HepG2 (cell line): ENCODE measurements at regions not wholly inside any gene's neighbourhood (a gene's known extent, or its start where the extent isn't known, plus 50 kb on each side); places are given as distances from the start of the nearest gene placed in this dataset.

Source experiments
- AGO2 ChIP-seq: fragments of 200-400 bp; formaldehyde crosslinking; optimal IDR thresholded peaks from 2 replicates; pipeline ENCODE3; 2017; ENCODE audit warnings: mild to moderate bottlenecking, low read depth, low read length, moderate library complexity
- CHD4 ChIP-seq: fragments of 200-600 bp; sonication (generic); IDR thresholded peaks from 2 replicates; pipeline ENCODE4 v1.7.0; 2017; ENCODE audit warnings: mild to moderate bottlenecking, low read length, borderline replicate concordance
- EP300 ChIP-seq, 3 experiments: sonication (generic) in 1 of 3; formaldehyde crosslinking in 1 of 3; IDR thresholded peaks; 2 replicates each; pipeline versions ENCODE4 v1.5.1 to v1.6.1; 2011 to 2020; ENCODE audit warnings: low read depth in 2 of 3, low read length in 2 of 3, borderline replicate concordance in 1 of 3, improper control_type of control experiment in 1 of 3, mild to moderate bottlenecking in 1 of 3, missing genetic modification reagents in 1 of 3, moderate library complexity in 1 of 3
- EZH2 ChIP-seq: conservative IDR thresholded peaks from 2 replicates; pipeline ENCODE4 v1.6.1; 2012; ENCODE audit warnings: mild to moderate bottlenecking, low read depth, low read length, moderate library complexity
- MYC ChIP-seq: sonication (generic); formaldehyde crosslinking; IDR thresholded peaks from 2 replicates; pipeline ENCODE4 v1.9.0; 2021; ENCODE audit warnings: missing genetic modification reagents, borderline replicate concordance
- NFE2 ChIP-seq: sonication (generic); formaldehyde crosslinking; IDR thresholded peaks from 2 replicates; pipeline ENCODE4 v1.4.0; 2020; ENCODE audit warnings: missing genetic modification reagents
- TCF7 ChIP-seq: sonication (generic); IDR thresholded peaks from 2 replicates; pipeline ENCODE4 v1.6.1; 2016; ENCODE audit warnings: antibody characterized with exemption, low read depth
- U2AF1 ChIP-seq: fragments of 200-400 bp; formaldehyde crosslinking; optimal IDR thresholded peaks from 2 replicates; pipeline ENCODE3; 2017; ENCODE audit warnings: mild to moderate bottlenecking, low read depth, low read length
- ZNF546 ChIP-seq: sonication (generic); formaldehyde crosslinking; conservative IDR thresholded peaks from 2 replicates; pipeline ENCODE4 v1.8.1; 2023; ENCODE audit warnings: mild to moderate bottlenecking, missing genetic modification reagents
- ZNF572 ChIP-seq: sonication (generic); formaldehyde crosslinking; IDR thresholded peaks from 2 replicates; pipeline ENCODE4 v1.5.1; 2020; ENCODE audit warnings: mild to moderate bottlenecking, missing genetic modification reagents
- TF ChIP-seq, protein P1 (sequence below): conservative IDR thresholded peaks from 2 replicates; pipeline ENCODE4 v1.6.1; 2018; ENCODE audit warnings: missing genetic modification reagents
- TF ChIP-seq, protein P2 (sequence below): sonication (generic); formaldehyde crosslinking; IDR thresholded peaks from 2 replicates; pipeline ENCODE4 v1.4.0; 2020; ENCODE audit warnings: missing genetic modification reagents
- TF ChIP-seq, protein P3 (sequence below), 2 experiments: fragments of 450-650 bp in 1 of 2; sonication (generic) in 1 of 2; formaldehyde crosslinking; IDR thresholded peaks; 2 replicates each; pipeline versions ENCODE4 v1.5.0 to v1.8.0; 2020 to 2022; ENCODE audit warnings: mild to moderate bottlenecking in 1 of 2, missing genetic modification reagents in 1 of 2
- TF ChIP-seq, protein P4 (sequence below): sonication (generic); formaldehyde crosslinking; IDR thresholded peaks from 2 replicates; pipeline ENCODE4 v1.5.1; 2020; ENCODE audit warnings: missing genetic modification reagents, mild to moderate bottlenecking, borderline replicate concordance

DNA sequence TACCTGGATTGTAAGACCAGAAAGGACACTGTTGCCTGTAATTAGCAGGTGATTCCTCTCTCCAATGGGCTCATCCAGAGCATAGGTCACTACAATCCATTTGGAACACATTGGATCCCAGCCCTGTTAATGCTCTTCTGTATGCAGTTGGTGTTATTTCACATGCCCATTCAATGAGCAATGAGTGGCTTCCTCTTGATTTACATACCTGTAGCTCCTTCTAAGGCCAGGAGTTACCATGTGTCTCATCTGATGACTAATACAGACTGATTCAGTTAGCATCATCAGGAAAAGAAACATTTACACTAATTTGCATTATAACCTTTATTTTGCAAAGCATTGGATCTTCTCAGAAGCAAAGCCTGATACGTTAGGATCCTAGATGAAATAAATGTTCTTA is 83.1 kb upstream of the NPVF start:
- TF ChIP-seq ZNF572 (CRISPR knock-in tag) (no peak), NFE2 (CRISPR knock-in tag) (no peak), TCF7 (no peak), CHD4 (no peak), EP300 (IDR thresholded peaks at IDR 0.05; ENCODE audit: low read depth in 2 of 2, low read length in 2 of 2) (no peak), EP300 (CRISPR knock-in tag; IDR thresholded peaks at IDR 0.05; ENCODE audit: borderline replicate concordance) (no peak), U2AF1 (no peak), MYC (CRISPR knock-in tag) (no peak), EZH2 (no peak), AGO2 (no peak), ZNF546 (CRISPR knock-in tag) (no peak)
- TF ChIP-seq, protein P1, sequence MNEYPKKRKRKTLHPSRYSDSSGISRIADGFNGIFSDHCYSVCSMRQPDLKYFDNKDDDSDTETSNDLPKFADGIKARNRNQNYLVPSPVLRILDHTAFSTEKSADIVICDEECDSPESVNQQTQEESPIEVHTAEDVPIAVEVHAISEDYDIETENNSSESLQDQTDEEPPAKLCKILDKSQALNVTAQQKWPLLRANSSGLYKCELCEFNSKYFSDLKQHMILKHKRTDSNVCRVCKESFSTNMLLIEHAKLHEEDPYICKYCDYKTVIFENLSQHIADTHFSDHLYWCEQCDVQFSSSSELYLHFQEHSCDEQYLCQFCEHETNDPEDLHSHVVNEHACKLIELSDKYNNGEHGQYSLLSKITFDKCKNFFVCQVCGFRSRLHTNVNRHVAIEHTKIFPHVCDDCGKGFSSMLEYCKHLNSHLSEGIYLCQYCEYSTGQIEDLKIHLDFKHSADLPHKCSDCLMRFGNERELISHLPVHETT = no peak
- TF ChIP-seq, protein P2, sequence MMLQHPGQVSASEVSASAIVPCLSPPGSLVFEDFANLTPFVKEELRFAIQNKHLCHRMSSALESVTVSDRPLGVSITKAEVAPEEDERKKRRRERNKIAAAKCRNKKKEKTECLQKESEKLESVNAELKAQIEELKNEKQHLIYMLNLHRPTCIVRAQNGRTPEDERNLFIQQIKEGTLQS (CRISPR knock-in tag) = no peak
- TF ChIP-seq, protein P3, sequence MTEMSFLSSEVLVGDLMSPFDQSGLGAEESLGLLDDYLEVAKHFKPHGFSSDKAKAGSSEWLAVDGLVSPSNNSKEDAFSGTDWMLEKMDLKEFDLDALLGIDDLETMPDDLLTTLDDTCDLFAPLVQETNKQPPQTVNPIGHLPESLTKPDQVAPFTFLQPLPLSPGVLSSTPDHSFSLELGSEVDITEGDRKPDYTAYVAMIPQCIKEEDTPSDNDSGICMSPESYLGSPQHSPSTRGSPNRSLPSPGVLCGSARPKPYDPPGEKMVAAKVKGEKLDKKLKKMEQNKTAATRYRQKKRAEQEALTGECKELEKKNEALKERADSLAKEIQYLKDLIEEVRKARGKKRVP (CRISPR knock-in tag; IDR thresholded peaks at IDR 0.05) = no peak
- TF ChIP-seq, protein P4, sequence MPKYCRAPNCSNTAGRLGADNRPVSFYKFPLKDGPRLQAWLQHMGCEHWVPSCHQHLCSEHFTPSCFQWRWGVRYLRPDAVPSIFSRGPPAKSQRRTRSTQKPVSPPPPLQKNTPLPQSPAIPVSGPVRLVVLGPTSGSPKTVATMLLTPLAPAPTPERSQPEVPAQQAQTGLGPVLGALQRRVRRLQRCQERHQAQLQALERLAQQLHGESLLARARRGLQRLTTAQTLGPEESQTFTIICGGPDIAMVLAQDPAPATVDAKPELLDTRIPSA (CRISPR knock-in tag) = no peak
